Thymus (tissue), 11 donors: ENCODE measurements at regions not wholly inside any gene's neighbourhood (a gene's known extent, or its start where the extent isn't known, plus 50 kb on each side); places are given as distances from the start of the nearest gene placed in this dataset.
"Not testable (repeated sequence)": the region's sequence is repeated elsewhere in the genome, so short reads cannot be mapped to it uniquely, and the experiment has no call there.

ENCODE experiments used
- DNase-seq, 9 donors: peaks; one replicate each; pipeline ENCODE4 v3.0.0-alpha.2; 2013; ENCODE audit warnings: low spot score in 9 of 9, low read depth in 6 of 9, missing footprints in 1 of 9
- H3K27ac ChIP-seq, 2 donors: one replicate each; pipeline ENCODE4 v1.5.1; 2013; ENCODE audit warnings: control low read depth in 1 of 2, low read depth in 1 of 2, low read length in 1 of 2, mild to moderate bottlenecking in 1 of 2, moderate library complexity in 1 of 2
- H3K27me3 ChIP-seq, 2 donors: one replicate each; pipeline ENCODE4 v1.5.1; 2013; ENCODE audit warnings: low read length in 1 of 2; ENCODE audit not compliant: control insufficient read depth in 2 of 2, insufficient read depth in 1 of 2
- H3K36me3 ChIP-seq, 2 donors: one replicate each; pipeline ENCODE4 v1.5.1; 2013; ENCODE audit warnings: low read length in 1 of 2, mild to moderate bottlenecking in 1 of 2, moderate library complexity in 1 of 2; ENCODE audit not compliant: control insufficient read depth in 2 of 2, insufficient read depth in 2 of 2
- H3K4me1 ChIP-seq, 2 donors: one replicate each; pipeline ENCODE4 v1.5.1; 2013; ENCODE audit warnings: low read length in 2 of 2; ENCODE audit not compliant: control insufficient read depth in 2 of 2, insufficient read depth in 2 of 2
- H3K4me3 ChIP-seq, 2 donors: one replicate each; pipeline ENCODE4 v1.5.1; 2013; ENCODE audit warnings: low read length in 2 of 2, control low read depth in 1 of 2, mild to moderate bottlenecking in 1 of 2
- H3K9me3 ChIP-seq, 2 donors: one replicate each; pipeline ENCODE4 v1.5.1; 2013; ENCODE audit warnings: low read length in 1 of 2, mild to moderate bottlenecking in 1 of 2; ENCODE audit not compliant: control insufficient read depth in 2 of 2, insufficient read depth in 1 of 2
- WGBS: extraction: QIAGEN DNeasy Blood & Tissue Kit; methylation state at CpG from one replicate; pipeline ENCODE4 v1.1.7; 2013; 5-methylcytosine and 5-hydroxymethylcytosine counted together
- donor health status: healthy.

DNA sequence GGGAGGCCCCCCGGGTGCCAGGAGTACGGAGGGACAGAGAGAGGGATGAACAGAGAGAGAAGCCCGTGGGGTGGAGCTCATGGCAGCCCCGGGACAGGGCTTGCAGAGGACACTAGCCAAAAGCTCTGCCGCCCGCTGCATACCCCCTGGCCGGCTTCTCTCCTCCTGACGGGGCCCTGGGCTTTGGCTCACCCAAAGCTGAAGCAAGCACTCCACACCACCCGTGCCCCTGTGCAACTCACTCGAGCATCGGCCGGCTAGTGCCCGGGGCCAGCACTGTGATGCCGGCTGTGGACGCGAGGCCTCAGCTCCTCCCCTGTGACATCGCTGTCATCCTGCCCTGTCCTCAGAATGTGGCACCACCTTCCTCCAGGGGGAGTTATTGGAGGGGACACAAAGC is 429.6 kb downstream of the BRD1 start:
- H3K4me3 ChIP-seq = no peak overlapping the region
- H3K27me3 ChIP-seq = peaks cover 0 to 2% of the 10 kb centered on the region in 2 donors
- DNase-seq = no peak
- WGBS = 88% methylated on average over 17 of the region's 17 CpGs
- H3K9me3 ChIP-seq = no peaks in the 10 kb centered on the region
- H3K27ac ChIP-seq = no peak overlapping the region
- no peaks in the 10 kb centered on the region for H3K4me1 ChIP-seq
- no peaks in the 10 kb centered on the region for H3K36me3 ChIP-seq

DNA sequence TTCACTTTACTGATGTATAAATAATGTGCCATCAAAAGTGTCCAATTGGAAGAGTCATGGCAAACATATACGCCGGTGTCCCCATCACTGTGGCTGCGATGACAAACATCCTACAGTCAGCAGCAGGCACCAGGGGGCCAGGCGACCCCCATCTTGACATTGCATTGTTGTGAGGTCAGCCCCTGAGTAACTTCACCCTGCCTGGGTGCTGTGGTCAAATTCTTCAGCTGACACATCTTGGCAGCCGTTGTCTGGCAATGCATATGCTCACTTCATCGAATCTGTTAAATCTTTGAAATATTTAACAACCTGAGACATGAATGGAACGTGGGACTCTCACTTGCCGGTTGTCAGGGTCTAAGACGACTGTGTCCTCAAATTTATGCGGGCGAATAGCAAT is 430.9 kb downstream of the BRD1 start:
- no peaks in the 10 kb centered on the region for H3K4me1 ChIP-seq
- WGBS = 91% methylated on average over 11 of the region's 11 CpGs
- no peaks in the 10 kb centered on the region for H3K36me3 ChIP-seq
- H3K27me3 ChIP-seq = peaks cover 0 to 2% of the 10 kb centered on the region in 2 donors
- no peak overlapping the region for H3K27ac ChIP-seq
- no peak overlapping the region for H3K4me3 ChIP-seq
- DNase-seq = no peak
- no peaks in the 10 kb centered on the region for H3K9me3 ChIP-seq

DNA sequence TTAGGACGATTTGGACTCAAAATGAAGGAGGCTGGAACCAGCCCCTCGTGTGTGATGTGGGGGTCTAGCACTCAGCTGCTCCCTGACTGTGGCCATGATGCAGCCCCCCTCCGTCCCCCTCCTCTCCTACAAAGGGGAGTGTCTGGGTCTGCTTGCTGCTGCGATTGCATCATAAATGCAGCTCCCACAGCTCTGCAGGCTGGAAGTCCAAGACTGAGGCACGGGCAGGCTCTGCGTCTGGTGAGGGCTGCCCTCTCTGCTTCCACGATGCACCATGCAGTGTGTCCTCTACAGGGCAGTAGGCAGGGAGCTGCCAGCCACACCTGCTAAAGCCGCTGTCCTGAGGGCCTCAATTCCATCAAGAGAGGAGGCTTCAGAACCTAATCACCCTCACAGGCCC is 432.1 kb downstream of the BRD1 start:
- Histone ChIP-seq H3K4me3 (no peak overlapping the region), H3K27me3 (peaks cover 0 to 2% of the 10 kb centered on the region in 2 donors), H3K4me1 (no peaks in the 10 kb centered on the region), H3K36me3 (no peaks in the 10 kb centered on the region), H3K27ac (no peak overlapping the region), H3K9me3 (no peaks in the 10 kb centered on the region)
- WGBS = 87% methylated on average over 8 of the region's 8 CpGs
- DNase-seq = no peak

DNA sequence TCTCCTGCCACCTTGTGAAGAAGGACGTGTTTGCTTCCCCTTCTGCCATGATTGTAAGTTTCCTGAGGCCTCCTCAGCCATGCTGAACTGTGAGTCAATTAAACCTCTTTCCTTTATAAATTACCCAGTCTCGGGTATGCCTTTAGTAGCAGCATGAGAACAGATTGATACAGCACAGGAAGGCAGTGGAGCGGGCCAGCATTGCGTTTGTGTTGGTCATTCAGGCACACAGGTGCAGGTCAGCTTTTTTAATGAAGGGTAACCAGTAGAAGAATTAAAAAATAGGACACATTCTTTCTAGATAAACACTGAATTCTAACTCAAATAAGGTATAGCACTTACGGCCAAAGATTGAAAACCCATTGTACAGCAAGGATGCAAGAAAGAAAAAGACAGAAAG is 432.6 kb downstream of the BRD1 start:
- not testable (repeated sequence) for H3K27me3 ChIP-seq, H3K27ac ChIP-seq, DNase-seq, H3K9me3 ChIP-seq, H3K4me1 ChIP-seq, H3K36me3 ChIP-seq, H3K4me3 ChIP-seq
- 93% methylated on average over 5 of the region's 5 CpGs for WGBS

DNA sequence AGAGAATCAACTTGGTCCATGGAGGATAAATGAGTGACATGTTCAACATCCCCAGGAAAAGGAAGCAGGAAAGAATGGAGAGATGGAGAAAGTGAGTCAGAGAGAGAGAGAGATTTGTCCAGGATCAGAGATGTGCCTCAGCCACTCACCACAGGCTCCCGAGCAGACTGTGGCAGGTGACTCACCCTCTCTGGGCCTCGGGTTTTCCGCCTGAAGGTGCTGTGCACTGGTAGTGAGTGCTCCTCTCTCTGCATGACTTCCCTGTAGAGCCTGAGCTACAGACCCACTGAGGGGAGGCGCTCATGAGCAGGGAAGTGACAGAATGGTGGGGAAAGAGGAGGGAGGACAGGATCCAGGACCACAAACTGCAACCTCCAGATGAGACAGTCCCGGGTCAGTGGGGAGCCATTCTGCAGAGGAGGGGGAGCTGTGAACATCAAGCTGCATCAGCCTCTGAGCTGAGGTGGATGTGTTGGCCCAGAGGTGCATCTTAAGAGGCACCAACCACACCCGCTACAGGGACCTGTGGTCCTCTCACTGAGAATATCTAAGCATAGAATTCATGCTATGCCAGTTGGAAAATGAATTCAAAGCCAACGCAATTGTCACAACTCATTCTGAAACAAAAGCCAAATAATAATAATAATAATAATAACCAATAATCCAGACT is 433.4 kb downstream of the BRD1 start:
- no peaks in the 10 kb centered on the region for H3K9me3 ChIP-seq
- H3K36me3 ChIP-seq = no peaks in the 10 kb centered on the region
- no peaks in the 10 kb centered on the region for H3K4me1 ChIP-seq
- WGBS = 93% methylated on average over 7 of the region's 7 CpGs
- DNase-seq = no peak
- H3K4me3 ChIP-seq = no peak overlapping the region
- H3K27ac ChIP-seq = no peak overlapping the region
- peaks cover 0 to 2% of the 10 kb centered on the region in 2 donors for H3K27me3 ChIP-seq

DNA sequence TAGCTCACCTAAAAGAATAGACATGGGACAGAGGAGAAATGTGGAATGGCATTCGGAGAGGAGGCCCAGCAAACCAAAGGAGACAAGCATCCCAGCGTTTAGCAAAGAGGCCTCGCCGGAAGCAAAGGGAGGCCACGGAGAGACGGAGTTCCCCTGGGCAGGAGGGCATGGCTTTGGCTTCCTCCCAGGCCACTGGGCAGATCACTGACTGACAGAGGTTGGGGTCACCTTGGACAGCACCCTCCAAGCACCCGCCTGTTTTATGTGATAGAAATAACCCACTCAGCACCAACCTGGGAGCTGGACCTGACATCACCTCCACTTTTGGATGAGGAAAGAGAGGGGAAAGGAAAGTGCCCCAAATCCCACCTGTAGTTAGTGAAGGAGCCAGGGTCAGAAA is 434.1 kb downstream of the BRD1 start:
- DNase-seq = no peak
- WGBS = 94% methylated on average over 7 of the region's 7 CpGs
- H3K36me3 ChIP-seq = no peaks in the 10 kb centered on the region
- H3K9me3 ChIP-seq = no peaks in the 10 kb centered on the region
- H3K4me1 ChIP-seq = no peaks in the 10 kb centered on the region
- no peak overlapping the region for H3K27ac ChIP-seq
- no peak overlapping the region for H3K4me3 ChIP-seq
- H3K27me3 ChIP-seq = peaks cover 0 to 2% of the 10 kb centered on the region in 2 donors

DNA sequence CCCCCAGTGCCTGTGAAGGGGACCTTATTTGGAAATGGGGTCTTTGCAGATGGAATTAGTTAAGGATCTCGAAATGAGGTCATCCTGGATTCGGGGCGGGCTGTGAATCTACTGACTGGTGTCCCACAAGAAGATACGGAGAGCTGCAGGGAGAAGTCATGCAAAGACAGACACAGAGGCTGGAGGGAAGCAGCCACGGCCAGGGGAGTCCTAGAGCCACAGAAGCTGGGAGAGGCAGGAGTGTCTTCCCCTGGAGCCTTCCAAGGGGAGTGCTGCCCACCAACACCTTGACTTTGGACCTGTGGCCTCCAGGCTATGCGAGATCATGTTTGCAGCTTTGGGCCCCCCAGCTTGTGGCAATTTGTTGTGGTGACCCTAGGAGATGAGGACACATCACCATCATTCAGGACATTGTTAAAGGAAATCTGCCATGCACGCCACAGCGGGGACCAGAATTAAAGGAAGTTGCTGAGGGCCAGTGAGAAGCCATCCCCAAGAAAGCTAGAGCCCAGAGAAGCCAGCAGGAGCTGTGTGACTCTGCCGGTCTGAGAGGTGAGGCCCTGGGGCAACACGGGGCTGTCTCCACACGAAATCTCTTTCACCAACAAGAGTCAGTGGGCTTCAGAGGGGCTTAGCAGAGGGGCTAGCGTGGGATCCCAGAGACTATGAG is 434.7 kb downstream of the BRD1 start:
- Histone ChIP-seq H3K27ac (no peak overlapping the region), H3K36me3 (no peaks in the 10 kb centered on the region), H3K4me3 (no peak overlapping the region), H3K27me3 (peaks cover 0 to 2% of the 10 kb centered on the region in 2 donors), H3K4me1 (no peaks in the 10 kb centered on the region), H3K9me3 (no peaks in the 10 kb centered on the region)
- 78% methylated on average over 12 of the region's 12 CpGs for WGBS
- no peak for DNase-seq

DNA sequence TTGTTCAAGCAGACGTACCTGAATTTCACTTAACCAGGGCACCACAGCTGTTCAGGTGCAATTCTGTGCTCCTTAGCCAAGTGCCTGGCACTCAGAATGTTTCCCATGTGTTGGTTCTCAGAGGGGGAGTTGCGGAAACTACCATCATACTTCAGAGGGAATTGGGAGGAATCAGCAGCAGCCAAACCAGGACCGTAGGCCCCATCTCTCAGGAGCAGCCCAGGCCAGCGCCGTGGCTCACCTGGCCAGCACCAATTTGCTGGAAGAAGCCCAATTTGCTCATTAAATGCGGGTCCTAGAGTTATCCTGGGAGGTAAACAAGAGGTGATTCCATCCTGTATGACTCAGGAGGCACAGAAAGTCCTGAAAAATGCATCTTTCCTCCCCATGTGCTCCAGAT is 435.4 kb downstream of the BRD1 start:
- Histone ChIP-seq H3K4me1 (no peaks in the 10 kb centered on the region), H3K36me3 (no peaks in the 10 kb centered on the region), H3K9me3 (no peaks in the 10 kb centered on the region), H3K27me3 (peaks cover 0 to 2% of the 10 kb centered on the region in 2 donors), H3K4me3 (no peak overlapping the region), H3K27ac (no peak overlapping the region)
- 92% methylated on average over 6 of the region's 6 CpGs for WGBS
- DNase-seq = no peak

DNA sequence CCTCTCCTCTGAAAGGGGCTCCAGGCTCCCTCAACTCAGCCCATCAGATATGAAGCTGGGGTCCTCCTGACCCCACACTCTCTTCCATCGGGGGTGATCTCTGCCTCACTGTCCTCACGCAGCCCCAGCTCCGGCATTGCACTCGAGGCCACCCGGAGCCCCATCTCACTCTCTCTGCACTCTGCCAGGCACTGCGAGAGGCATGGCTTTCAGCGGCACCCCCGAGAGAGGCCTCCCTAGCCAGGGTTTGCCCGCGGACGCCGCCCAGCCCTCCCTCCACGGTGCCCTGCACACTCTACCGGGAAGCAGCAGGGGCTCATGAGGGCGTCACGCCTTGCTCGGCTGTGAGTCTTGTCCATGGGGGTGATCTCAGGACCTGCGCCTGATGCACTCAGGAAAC is 436.2 kb downstream of the BRD1 start:
- no peaks in the 10 kb centered on the region for H3K4me1 ChIP-seq
- DNase-seq = no peak
- H3K27me3 ChIP-seq = peaks cover 0 to 2% of the 10 kb centered on the region in 2 donors
- no peaks in the 10 kb centered on the region for H3K9me3 ChIP-seq
- H3K27ac ChIP-seq = no peak overlapping the region
- H3K36me3 ChIP-seq = no peaks in the 10 kb centered on the region
- 91% methylated on average over 18 of the region's 18 CpGs for WGBS
- no peak overlapping the region for H3K4me3 ChIP-seq
